H1 (cell line): ENCODE measurements at regions not wholly inside any gene's neighbourhood (a gene's known extent, or its start where the extent isn't known, plus 50 kb on each side); places are given as distances from the start of the nearest gene placed in this dataset.

Source experiments
- BRCA1 ChIP-seq: IDR thresholded peaks from 2 replicates; pipeline ENCODE4 v1.6.1; 2012; ENCODE audit warnings: low read depth, low read length, improper control_type of control experiment
- CBX5 ChIP-seq: fragments of 300-800, 300-1000 bp; sonication (generic); IDR thresholded peaks from 2 replicates; pipeline ENCODE4 v1.7.1; 2016; ENCODE audit warnings: antibody characterized with exemption, low read length, low read depth
- CREB1 ChIP-seq: IDR thresholded peaks from 2 replicates; pipeline ENCODE4 v1.6.1; 2012; ENCODE audit warnings: inconsistent platforms
- CTCF ChIP-seq, 3 experiments: IDR thresholded peaks; 1 replicate in 2 of 3; 2 replicates in 1 of 3; pipeline versions ENCODE4 v1.5.1 to v1.6.1; 2011; ENCODE audit warnings: low read length in 3 of 3, mild to moderate bottlenecking in 3 of 3, inconsistent platforms in 2 of 3, low read depth in 1 of 3, moderate library complexity in 1 of 3; ENCODE audit not compliant: insufficient read depth in 1 of 3; ENCODE audit errors: control extremely low read depth in 1 of 3
- POU5F1 ChIP-seq: IDR thresholded peaks from 2 replicates; pipeline ENCODE4 v1.6.1; 2011; ENCODE audit warnings: low read depth, mild to moderate bottlenecking, low read length, moderate library complexity
- TF ChIP-seq, protein P1 (sequence below): fragments of 300-600 bp; sonication (generic); IDR thresholded peaks from 2 replicates; pipeline ENCODE4 v1.7.1; 2012; ENCODE audit warnings: low read length, moderate library complexity, mild to moderate bottlenecking, inconsistent platforms; ENCODE audit not compliant: insufficient replicate concordance

DNA sequence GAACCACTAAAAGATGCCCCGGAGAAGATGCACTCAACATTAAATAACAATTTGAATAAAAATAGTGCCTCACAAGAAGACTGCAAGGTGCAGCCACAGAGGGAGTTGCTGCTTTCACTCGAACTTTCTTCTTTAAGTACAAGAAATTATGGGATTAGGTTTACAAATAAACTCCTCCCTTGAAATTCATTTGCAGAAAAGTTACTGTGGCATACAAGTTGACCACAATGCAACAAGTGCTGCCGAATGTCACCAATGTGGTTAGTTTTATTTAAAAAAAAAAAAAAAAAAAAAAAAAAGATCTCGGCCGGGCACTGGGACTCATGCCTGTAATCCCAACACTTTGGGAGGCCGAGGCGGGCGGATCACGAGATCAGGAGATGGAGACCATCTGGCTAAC is 76.8 kb upstream of the RAB4A start (continued):
- TF ChIP-seq, protein P1, sequence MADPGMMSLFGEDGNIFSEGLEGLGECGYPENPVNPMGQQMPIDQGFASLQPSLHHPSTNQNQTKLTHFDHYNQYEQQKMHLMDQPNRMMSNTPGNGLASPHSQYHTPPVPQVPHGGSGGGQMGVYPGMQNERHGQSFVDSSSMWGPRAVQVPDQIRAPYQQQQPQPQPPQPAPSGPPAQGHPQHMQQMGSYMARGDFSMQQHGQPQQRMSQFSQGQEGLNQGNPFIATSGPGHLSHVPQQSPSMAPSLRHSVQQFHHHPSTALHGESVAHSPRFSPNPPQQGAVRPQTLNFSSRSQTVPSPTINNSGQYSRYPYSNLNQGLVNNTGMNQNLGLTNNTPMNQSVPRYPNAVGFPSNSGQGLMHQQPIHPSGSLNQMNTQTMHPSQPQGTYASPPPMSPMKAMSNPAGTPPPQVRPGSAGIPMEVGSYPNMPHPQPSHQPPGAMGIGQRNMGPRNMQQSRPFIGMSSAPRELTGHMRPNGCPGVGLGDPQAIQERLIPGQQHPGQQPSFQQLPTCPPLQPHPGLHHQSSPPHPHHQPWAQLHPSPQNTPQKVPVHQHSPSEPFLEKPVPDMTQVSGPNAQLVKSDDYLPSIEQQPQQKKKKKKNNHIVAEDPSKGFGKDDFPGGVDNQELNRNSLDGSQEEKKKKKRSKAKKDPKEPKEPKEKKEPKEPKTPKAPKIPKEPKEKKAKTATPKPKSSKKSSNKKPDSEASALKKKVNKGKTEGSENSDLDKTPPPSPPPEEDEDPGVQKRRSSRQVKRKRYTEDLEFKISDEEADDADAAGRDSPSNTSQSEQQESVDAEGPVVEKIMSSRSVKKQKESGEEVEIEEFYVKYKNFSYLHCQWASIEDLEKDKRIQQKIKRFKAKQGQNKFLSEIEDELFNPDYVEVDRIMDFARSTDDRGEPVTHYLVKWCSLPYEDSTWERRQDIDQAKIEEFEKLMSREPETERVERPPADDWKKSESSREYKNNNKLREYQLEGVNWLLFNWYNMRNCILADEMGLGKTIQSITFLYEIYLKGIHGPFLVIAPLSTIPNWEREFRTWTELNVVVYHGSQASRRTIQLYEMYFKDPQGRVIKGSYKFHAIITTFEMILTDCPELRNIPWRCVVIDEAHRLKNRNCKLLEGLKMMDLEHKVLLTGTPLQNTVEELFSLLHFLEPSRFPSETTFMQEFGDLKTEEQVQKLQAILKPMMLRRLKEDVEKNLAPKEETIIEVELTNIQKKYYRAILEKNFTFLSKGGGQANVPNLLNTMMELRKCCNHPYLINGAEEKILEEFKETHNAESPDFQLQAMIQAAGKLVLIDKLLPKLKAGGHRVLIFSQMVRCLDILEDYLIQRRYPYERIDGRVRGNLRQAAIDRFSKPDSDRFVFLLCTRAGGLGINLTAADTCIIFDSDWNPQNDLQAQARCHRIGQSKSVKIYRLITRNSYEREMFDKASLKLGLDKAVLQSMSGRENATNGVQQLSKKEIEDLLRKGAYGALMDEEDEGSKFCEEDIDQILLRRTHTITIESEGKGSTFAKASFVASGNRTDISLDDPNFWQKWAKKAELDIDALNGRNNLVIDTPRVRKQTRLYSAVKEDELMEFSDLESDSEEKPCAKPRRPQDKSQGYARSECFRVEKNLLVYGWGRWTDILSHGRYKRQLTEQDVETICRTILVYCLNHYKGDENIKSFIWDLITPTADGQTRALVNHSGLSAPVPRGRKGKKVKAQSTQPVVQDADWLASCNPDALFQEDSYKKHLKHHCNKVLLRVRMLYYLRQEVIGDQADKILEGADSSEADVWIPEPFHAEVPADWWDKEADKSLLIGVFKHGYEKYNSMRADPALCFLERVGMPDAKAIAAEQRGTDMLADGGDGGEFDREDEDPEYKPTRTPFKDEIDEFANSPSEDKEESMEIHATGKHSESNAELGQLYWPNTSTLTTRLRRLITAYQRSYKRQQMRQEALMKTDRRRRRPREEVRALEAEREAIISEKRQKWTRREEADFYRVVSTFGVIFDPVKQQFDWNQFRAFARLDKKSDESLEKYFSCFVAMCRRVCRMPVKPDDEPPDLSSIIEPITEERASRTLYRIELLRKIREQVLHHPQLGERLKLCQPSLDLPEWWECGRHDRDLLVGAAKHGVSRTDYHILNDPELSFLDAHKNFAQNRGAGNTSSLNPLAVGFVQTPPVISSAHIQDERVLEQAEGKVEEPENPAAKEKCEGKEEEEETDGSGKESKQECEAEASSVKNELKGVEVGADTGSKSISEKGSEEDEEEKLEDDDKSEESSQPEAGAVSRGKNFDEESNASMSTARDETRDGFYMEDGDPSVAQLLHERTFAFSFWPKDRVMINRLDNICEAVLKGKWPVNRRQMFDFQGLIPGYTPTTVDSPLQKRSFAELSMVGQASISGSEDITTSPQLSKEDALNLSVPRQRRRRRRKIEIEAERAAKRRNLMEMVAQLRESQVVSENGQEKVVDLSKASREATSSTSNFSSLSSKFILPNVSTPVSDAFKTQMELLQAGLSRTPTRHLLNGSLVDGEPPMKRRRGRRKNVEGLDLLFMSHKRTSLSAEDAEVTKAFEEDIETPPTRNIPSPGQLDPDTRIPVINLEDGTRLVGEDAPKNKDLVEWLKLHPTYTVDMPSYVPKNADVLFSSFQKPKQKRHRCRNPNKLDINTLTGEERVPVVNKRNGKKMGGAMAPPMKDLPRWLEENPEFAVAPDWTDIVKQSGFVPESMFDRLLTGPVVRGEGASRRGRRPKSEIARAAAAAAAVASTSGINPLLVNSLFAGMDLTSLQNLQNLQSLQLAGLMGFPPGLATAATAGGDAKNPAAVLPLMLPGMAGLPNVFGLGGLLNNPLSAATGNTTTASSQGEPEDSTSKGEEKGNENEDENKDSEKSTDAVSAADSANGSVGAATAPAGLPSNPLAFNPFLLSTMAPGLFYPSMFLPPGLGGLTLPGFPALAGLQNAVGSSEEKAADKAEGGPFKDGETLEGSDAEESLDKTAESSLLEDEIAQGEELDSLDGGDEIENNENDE, result no peak
- TF ChIP-seq CTCF (IDR thresholded peaks at IDR 0.05; ENCODE audit: control extremely low read depth in 1 of 3, insufficient read depth in 1 of 3, low read depth in 1 of 3, low read length in 3 of 3) (no peak), BRCA1 (no peak), CREB1 (no peak), POU5F1 (no peak), CBX5 (no peak)
